Cardiac fibroblast (primary cell): ENCODE measurements at regions not wholly inside any gene's neighbourhood (a gene's known extent, or its start where the extent isn't known, plus 50 kb on each side); places are given as distances from the start of the nearest gene placed in this dataset.

Source experiments
- DNase-seq, 2 donors: peaks; one replicate each; pipeline versions ENCODE4 v3.0.0 to v3.0.0-alpha.2; 2010; ENCODE audit warnings: low read depth in 2 of 2
- H3K4me3 ChIP-seq, 2 donors: replicated peaks in 1 of 2; 1 replicate in 1 of 2; 2 replicates in 1 of 2; pipeline ENCODE4 v1.5.1; 2011; ENCODE audit warnings: low read depth in 2 of 2, low read length in 2 of 2, mild to moderate bottlenecking in 2 of 2, moderate library complexity in 1 of 2
- CTCF ChIP-seq: IDR thresholded peaks from one replicate; pipeline ENCODE4 v1.5.1; 2011; ENCODE audit warnings: low read depth, mild to moderate bottlenecking, low read length, inconsistent platforms

DNA sequence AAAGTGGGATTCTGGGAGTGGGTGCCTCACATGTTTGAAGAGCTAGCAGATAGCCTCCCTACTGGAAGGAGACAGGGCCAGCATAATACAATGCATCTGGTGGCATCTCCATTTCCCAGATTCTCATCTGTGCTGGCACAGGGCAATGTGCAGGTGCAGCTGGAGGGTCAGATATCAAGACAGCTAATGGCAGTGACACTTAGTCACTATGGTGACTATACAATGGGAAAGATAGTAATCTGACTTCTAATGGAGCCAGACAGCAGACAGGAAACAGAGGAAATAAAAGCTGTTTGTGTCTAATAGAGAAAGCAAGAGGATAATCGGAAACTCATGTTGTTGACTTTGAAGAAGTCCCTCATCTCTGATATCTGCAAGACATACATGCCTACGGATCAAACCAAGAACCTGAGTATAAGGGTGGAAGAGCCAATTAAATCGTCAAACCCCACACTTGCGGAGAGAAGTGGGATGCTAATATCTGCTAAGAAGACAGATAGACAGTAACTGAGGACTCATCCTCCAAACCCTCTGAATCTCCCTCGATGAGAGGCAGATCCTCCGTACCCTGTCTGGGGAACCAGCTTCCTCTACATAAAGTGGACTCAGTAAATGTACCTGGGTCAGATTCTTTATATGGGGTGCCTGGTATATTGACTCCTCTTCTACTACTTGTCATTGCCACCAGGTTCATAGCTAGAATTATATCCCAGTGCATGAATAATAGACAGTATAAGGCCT is 692.7 kb downstream of the SOCS6 start:
- no peak overlapping the region for H3K4me3 ChIP-seq
- no peak for DNase-seq
- no peak for TF ChIP-seq CTCF

- no peak overlapping the region for H3K4me3 ChIP-seq
- TF ChIP-seq CTCF: no peak
- DNase-seq: peak in 1 of 2 donors; percentile 22
These were observed 684.8 kb downstream of the SOCS6 start for GRCh38 chr18:70973626-70974025.

- no peak for DNase-seq
- no peak overlapping the region for H3K4me3 ChIP-seq
- TF ChIP-seq CTCF: no peak
These were observed 677.6 kb downstream of the SOCS6 start for GRCh38 chr18:70966419-70966818.

DNA sequence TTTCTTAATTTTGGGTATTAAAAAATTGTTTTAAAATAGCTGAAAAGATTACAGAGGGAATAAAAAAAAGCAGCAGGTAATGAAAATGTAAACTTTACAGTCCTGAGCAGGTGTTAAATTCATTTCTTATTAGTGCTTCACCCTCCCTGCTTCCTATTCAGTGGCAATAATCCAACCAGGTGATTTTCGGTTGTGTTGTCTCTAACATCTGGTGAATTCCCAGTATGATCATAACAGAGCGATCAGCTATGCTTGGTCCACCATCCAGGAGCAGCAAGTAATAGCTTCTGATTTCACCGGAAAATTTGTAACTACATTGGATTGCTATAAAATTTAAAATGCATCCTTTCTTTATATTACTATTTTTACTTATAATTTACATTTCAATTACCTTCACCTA is 673.1 kb downstream of the SOCS6 start:
- no peak for DNase-seq
- H3K4me3 ChIP-seq: no peak overlapping the region
- TF ChIP-seq CTCF: no peak

- no peak for DNase-seq
- TF ChIP-seq CTCF: no peak
- no peak overlapping the region for H3K4me3 ChIP-seq
These were observed 667.7 kb downstream of the SOCS6 start for GRCh38 chr18:70956554-70956953.

DNA sequence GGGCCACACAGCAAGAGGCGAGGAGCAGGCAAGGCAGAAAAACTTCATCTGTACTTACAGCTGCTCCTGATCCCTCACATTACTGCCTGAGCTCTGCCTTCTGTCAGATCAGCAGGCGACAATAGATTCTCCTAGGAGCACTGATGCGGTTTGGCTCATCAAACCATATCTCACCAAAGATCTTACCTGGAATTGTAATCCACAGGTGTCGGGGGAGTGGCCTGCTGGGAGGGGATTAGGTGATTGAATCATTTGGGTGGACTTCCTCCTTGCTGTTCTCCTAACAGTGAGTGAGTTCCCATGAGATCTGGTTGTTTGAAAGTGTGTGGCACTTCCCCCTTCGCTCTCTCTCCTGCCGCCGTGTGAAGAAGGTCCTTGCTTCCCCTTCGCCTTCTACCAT is 647.3 kb downstream of the SOCS6 start:
- no peak for DNase-seq
- no peak overlapping the region for H3K4me3 ChIP-seq
- TF ChIP-seq CTCF: no peak
